Activated T-cell treated with anti-CD3 and anti-CD28 coated beads, Interleukin-2, amount 50 U/mL, for 1 hour (primary cell): ENCODE measurements at regions not wholly inside any gene's neighbourhood (a gene's known extent, or its start where the extent isn't known, plus 50 kb on each side); places are given as distances from the start of the nearest gene placed in this dataset.

Experiments
- DNase-seq: peaks from one replicate; pipeline ENCODE4 v3.0.0-alpha.2; 2020

- DNase-seq = no peak
Observed at GRCh38 chr12:123077298-123078119, 73.4 kb downstream of the PITPNM2 start.

GRCh38 chr12:123076604-123077297 is 74.1 kb downstream of the PITPNM2 start:
- peak; percentile 48 for DNase-seq

- DNase-seq = peak; percentile 79
Observed at GRCh38 chr12:123075646-123076171, 75.2 kb downstream of the PITPNM2 start.

- peak; percentile 39 for DNase-seq
Observed at GRCh38 chr12:123075087-123075645, 75.7 kb downstream of the PITPNM2 start.

GRCh38 chr12:123073962-123074801 is 76.7 kb downstream of the PITPNM2 start:
- DNase-seq = no peak

- no peak for DNase-seq
Observed at GRCh38 chr12:123073292-123073691, 77.6 kb downstream of the PITPNM2 start.

- no peak for DNase-seq
Observed at GRCh38 chr12:123071857-123072256, 79.0 kb downstream of the PITPNM2 start.

- no peak for DNase-seq
Observed at GRCh38 chr12:123071099-123071800, 79.6 kb downstream of the PITPNM2 start.

- no peak for DNase-seq
Observed at GRCh38 chr12:123070267-123071081, 80.4 kb downstream of the PITPNM2 start.

GRCh38 chr12:123069436-123070266 is 81.2 kb downstream of the PITPNM2 start:
- no peak for DNase-seq

GRCh38 chr12:123067654-123068053 is 83.2 kb downstream of the PITPNM2 start:
- no peak for DNase-seq

GRCh38 chr12:123066384-123066710 is 84.5 kb downstream of the PITPNM2 start:
- DNase-seq = no peak

- no peak for DNase-seq
Observed at GRCh38 chr12:123065676-123066383, 85.1 kb downstream of the PITPNM2 start.

- no peak for DNase-seq
Observed at GRCh38 chr12:123064885-123065619, 84.6 kb downstream of the ARL6IP4 start.

GRCh38 chr12:123064366-123064765 is 83.9 kb downstream of the ARL6IP4 start:
- DNase-seq = no peak

- DNase-seq = no peak
Observed at GRCh38 chr12:123063535-123063934, 83.1 kb downstream of the ARL6IP4 start.

- DNase-seq = no peak
Observed at GRCh38 chr12:123062681-123063486, 82.4 kb downstream of the ARL6IP4 start.
